Mucosa of rectum (tissue), 2 donors: ENCODE measurements at regions not wholly inside any gene's neighbourhood (a gene's known extent, or its start where the extent isn't known, plus 50 kb on each side); places are given as distances from the start of the nearest gene placed in this dataset.
"Not testable (repeated sequence)": the region's sequence is repeated elsewhere in the genome, so short reads cannot be mapped to it uniquely, and the experiment has no call there.

Experiments
- H3K27ac ChIP-seq, 2 donors: one replicate each; pipeline ENCODE4 v1.7.0; 2013; ENCODE audit warnings: inconsistent platforms in 2 of 2, low read depth in 2 of 2, low read length in 2 of 2
- H3K27me3 ChIP-seq, 2 donors: one replicate each; pipeline ENCODE4 v1.7.0; 2013; ENCODE audit warnings: low read length in 2 of 2; ENCODE audit not compliant: control insufficient read depth in 2 of 2, insufficient read depth in 2 of 2
- H3K36me3 ChIP-seq, 2 donors: one replicate each; pipeline ENCODE4 v1.7.0; 2013; ENCODE audit warnings: low read length in 2 of 2; ENCODE audit not compliant: control insufficient read depth in 2 of 2, insufficient read depth in 2 of 2
- H3K4me1 ChIP-seq, 2 donors: one replicate each; pipeline ENCODE4 v1.7.0; 2013; ENCODE audit warnings: low read length in 2 of 2, mild to moderate bottlenecking in 1 of 2; ENCODE audit not compliant: control insufficient read depth in 2 of 2, insufficient read depth in 2 of 2
- H3K4me3 ChIP-seq, 2 donors: one replicate each; pipeline ENCODE4 v1.7.0; 2013; ENCODE audit warnings: low read length in 2 of 2
- H3K9ac ChIP-seq, 2 donors: one replicate each; pipeline ENCODE4 v1.7.0; 2013; ENCODE audit warnings: low read length in 2 of 2, low read depth in 1 of 2, mild to moderate bottlenecking in 1 of 2
- H3K9me3 ChIP-seq, 2 donors: one replicate each; pipeline ENCODE4 v1.7.0; 2013; ENCODE audit warnings: low read length in 2 of 2; ENCODE audit not compliant: control insufficient read depth in 2 of 2
- donor health status: healthy.
- donor health status: Normal muscosa, but diverticular disease.

DNA sequence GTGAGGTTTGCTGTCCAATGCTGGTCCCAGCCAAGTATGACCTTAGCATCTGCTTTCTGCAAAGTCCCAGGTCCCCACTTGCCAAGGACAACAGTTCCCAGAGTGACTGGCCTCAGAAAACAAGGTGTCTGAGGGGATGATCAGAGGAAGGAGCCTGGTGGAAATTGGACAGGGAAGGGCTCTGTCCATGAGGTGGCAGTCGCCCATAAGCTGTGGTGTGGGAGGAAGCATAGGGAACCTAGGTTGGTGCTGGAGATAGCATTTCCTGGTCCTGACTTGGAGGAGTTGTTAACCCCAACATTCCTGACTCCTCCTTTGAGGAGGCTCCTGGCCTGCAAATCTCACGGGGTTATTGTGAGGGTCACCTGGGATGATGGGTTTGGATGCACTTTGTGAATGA is 77.8 kb downstream of the LIMS4 start:
- H3K27ac ChIP-seq, H3K4me3 ChIP-seq, H3K4me1 ChIP-seq, H3K27me3 ChIP-seq, H3K9ac ChIP-seq, H3K9me3 ChIP-seq, H3K36me3 ChIP-seq: not testable (repeated sequence)

GRCh38 chr2:110392366-110392765 is 80.2 kb downstream of the LIMS4 start:
- not testable (repeated sequence) for H3K9me3 ChIP-seq, H3K27ac ChIP-seq, H3K36me3 ChIP-seq, H3K27me3 ChIP-seq, H3K4me3 ChIP-seq, H3K4me1 ChIP-seq, H3K9ac ChIP-seq

DNA sequence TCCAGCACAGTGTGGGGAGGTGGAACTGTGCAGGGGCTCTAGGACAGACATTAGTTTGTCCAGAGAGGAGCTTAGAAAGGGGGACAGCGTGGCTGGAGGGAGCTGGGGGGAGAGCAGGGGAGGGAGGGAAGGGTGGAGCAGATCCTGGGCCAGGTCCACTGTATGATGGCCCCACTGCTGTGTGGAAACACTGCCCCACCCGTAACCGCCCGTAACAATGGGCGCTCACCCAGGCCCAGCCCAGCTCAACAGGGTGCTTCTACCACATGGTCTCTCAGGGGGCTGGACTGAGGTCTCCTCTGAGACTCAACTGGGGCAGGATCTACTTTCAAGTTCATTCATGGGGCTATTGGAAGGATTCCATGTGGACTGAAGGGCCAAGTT is 81.6 kb downstream of the LIMS4 start:
- H3K36me3 ChIP-seq, H3K27ac ChIP-seq, H3K9me3 ChIP-seq, H3K4me3 ChIP-seq, H3K9ac ChIP-seq, H3K27me3 ChIP-seq, H3K4me1 ChIP-seq: not testable (repeated sequence)

GRCh38 chr2:110390351-110391034 is 82.1 kb downstream of the LIMS4 start:
- not testable (repeated sequence) for H3K4me3 ChIP-seq, H3K9ac ChIP-seq, H3K4me1 ChIP-seq, H3K27me3 ChIP-seq, H3K9me3 ChIP-seq, H3K36me3 ChIP-seq, H3K27ac ChIP-seq

GRCh38 chr2:110387044-110387443 is 85.6 kb downstream of the LIMS4 start:
- H3K27ac ChIP-seq, H3K9ac ChIP-seq, H3K27me3 ChIP-seq, H3K9me3 ChIP-seq, H3K4me3 ChIP-seq, H3K36me3 ChIP-seq, H3K4me1 ChIP-seq: not testable (repeated sequence)

- H3K9me3 ChIP-seq, H3K9ac ChIP-seq, H3K36me3 ChIP-seq, H3K27me3 ChIP-seq, H3K4me1 ChIP-seq, H3K27ac ChIP-seq, H3K4me3 ChIP-seq: not testable (repeated sequence)
Measured at GRCh38 chr2:110386546-110386945, 86.1 kb downstream of the LIMS4 start.

GRCh38 chr2:110384736-110385119 is 87.9 kb downstream of the LIMS4 start:
- not testable (repeated sequence) for H3K9me3 ChIP-seq, H3K9ac ChIP-seq, H3K36me3 ChIP-seq, H3K4me1 ChIP-seq, H3K27ac ChIP-seq, H3K27me3 ChIP-seq, H3K4me3 ChIP-seq

DNA sequence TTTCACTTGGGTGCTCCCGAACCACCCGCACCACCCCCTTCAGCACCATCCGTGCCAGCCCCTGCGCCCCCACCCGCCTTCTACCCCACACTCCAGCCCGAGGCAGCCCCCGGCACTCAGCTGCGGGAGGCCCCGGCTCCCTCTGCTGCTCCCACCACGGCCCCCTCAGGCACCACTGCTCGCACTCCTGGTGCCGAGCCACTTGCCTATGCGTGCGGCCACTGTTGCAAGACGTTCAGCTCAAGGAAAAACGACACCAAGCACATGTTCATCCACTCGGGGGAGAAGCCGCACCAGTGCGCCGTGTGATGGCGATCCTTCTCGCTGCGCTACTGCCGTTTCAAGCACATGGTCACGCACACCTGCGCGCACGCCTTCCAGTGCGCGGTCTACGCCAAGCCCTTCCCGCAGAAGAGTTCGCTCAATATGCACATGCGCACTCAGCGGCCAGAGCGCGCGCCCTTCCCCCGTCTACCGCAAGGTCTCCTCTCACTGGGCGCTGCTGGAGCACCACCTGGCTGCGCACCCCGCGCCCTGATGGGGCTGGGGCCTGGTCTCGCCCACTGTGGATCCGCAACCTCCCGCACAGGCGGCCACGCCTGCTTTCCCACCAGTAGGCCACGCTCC is 88.4 kb downstream of the LIMS4 start:
- H3K27ac ChIP-seq, H3K4me1 ChIP-seq, H3K9ac ChIP-seq, H3K4me3 ChIP-seq, H3K9me3 ChIP-seq, H3K36me3 ChIP-seq, H3K27me3 ChIP-seq: not testable (repeated sequence)

DNA sequence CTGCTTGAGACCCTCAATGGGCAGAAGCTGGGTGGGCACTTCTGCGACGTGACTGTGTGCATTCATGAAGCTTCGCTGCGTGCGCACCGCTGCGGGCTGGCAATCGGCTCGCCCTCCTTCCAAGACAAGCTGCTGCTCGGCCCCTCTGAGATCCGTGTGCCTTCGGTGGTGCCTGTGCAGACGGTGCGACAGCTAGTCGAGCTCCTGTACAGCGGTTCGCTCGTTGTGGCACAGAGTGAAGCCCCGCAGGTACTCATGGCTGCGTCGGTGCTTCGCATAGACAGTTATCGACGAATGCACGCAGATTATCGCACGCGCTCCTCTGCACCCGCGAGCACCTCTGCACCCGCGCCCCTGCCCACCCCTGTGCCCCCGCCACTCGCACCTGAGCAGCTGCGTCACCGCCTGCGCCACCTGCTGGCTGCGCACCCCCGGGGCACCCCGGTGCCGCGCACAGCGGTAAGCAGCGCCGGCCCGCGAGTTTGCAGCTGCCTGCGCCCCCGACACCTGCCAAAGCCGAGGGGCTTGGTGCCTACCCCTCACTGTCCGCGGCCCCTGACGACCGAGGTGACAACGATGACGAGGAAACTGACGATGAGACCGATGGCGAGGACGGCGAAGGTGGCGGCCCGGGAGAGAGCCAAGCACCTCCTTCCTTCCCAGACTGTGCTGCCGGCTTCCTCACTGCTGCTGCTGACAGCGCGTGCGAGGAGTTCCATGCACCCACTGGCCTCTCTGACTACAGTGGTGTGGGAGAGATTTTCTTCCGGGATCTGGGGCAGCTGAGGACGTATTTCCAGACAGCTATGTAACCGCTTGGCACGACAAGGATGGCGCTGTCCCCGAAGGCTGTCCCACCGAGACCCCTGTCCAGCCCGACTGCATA is 89.2 kb downstream of the LIMS4 start:
- H3K4me1 ChIP-seq, H3K27ac ChIP-seq, H3K36me3 ChIP-seq, H3K9ac ChIP-seq, H3K9me3 ChIP-seq, H3K4me3 ChIP-seq, H3K27me3 ChIP-seq: not testable (repeated sequence)

DNA sequence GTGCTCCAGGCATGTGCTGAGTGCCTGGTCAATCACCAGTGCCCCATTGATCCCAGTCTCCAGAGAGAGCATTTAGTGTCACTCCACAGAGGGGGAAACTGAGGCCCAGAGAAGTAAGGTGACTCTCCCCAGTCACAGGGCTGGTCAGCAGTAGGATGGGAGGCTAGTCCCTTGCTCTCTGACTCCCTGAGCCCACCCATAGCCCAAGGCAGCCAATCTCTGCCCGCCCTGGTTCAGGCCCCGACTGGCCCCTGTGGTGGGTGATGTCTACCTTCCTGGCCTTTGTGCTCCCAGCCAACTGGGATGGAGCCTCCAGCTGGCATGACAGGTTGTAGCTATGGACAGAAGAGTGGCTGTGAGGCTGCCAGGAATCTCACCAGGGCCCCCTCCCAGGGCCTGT is 99.1 kb downstream of the LIMS4 start:
- not testable (repeated sequence) for H3K4me1 ChIP-seq, H3K27me3 ChIP-seq, H3K9me3 ChIP-seq, H3K4me3 ChIP-seq, H3K27ac ChIP-seq, H3K9ac ChIP-seq, H3K36me3 ChIP-seq
